A172 (cell line): ENCODE measurements at regions not wholly inside any gene's neighbourhood (a gene's known extent, or its start where the extent isn't known, plus 50 kb on each side); places are given as distances from the start of the nearest gene placed in this dataset.
"Not testable (repeated sequence)": the region's sequence is repeated elsewhere in the genome, so short reads cannot be mapped to it uniquely, and the experiment has no call there.

ENCODE experiments used
- DNase-seq: peaks from one replicate; pipeline ENCODE4 v3.0.0-alpha.2; 2015; ENCODE audit warnings: low spot score

GRCh38 chr4:105050896-105051295 is 95.8 kb upstream of the TET2 start:
- peak; percentile 3 for DNase-seq

GRCh38 chr4:105057370-105058105 is 89.1 kb upstream of the TET2 start:
- DNase-seq = no peak

DNA sequence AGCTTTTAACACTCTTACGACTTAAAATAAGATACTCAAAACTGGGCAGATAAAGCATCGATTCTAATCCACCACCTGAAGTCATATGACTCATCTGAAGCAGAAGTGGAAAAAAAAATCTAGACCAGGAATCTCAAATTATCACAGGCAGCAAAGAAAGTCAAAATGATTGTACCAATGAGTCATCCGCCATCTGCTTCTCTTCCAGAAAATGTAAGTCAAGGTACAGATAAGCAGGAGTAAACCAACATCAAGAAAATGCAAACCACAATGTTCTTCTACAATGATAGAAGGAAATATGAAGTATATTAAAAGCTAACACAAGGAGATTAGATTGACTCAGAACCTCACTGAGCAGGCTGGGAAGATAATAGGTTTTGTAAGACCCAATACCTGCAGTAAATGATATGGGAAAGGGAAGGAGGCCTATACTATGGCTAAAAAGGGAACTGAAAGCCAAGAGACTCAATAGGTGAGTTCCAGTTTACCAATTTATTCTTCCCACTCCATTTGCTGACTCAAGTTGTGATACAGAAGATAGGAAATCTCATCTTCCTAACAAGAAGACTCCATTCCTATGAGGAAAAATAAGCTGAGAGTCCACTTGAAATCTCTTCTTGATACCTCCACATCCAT is 88.4 kb upstream of the TET2 start:
- peak; percentile 73 for DNase-seq

- no peak for DNase-seq
These were observed 87.3 kb upstream of the TET2 start for GRCh38 chr4:105059337-105059736.

GRCh38 chr4:105060628-105061027 is 86.0 kb upstream of the TET2 start:
- peak; percentile 42 for DNase-seq

- DNase-seq = peak; percentile 90
These were observed 85.5 kb upstream of the TET2 start for GRCh38 chr4:105061136-105061696.

DNA sequence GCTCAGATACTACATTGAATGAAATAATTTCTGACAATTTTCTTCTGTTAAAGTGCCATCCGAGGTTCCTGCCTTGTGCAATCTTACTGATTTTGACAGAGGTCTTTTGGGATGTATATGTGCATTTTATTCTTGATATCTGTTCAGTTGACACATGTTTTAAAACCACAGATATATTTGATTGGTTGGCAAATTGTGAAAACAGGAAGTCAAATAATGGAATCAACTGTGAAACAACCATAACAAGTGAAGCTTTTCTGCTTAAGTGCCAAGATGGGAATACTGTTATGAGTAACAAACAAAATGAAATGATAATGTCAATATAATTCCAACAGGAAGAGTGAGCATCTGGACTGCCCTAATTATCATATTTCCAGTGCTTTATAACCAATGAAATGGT is 84.9 kb upstream of the TET2 start:
- DNase-seq = peak; percentile 15

GRCh38 chr4:105066401-105066800 is 80.3 kb upstream of the TET2 start:
- no peak for DNase-seq

- no peak for DNase-seq
These were observed 79.2 kb upstream of the TET2 start for GRCh38 chr4:105067431-105067830.

GRCh38 chr4:105067946-105068345 is 78.7 kb upstream of the TET2 start:
- DNase-seq = no peak

DNA sequence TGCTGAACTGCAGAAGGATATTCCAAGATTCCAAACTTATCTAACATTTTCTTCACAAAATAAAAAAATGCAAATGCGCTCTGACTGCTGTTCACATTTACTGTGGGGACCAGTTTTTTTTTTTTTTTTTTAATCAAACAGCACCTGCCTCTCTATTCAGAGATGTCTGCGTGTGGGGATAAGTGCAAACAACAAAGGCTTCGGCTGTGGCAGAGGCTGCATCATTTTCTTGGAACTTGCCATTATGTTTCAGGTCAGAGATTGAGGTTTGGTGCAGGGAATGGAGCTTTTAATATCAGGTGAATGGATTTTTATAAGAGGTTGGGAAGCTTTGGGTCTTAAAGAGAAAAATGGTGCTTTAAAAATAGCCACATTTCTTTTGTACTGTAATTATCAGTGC is 78.2 kb upstream of the TET2 start:
- DNase-seq = no peak

DNA sequence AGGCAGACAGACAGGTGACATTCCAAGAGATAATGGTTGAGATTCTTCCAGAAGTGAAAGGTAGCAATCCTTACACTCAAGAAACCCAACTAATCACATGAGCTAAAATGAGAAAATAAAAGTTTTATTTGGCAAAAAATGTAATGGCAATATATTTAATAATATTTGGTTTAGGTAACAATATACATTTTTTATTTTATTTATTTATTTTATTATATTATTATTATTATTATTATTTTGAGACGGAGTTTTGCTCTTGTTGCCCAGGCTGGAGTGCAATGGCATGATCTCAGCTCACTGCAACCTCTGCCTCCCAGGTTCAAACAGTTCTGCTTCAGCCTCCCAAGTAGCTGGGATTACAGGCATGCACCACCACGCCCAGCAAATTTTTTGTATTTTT is 74.6 kb upstream of the TET2 start:
- DNase-seq = not testable (repeated sequence)

DNA sequence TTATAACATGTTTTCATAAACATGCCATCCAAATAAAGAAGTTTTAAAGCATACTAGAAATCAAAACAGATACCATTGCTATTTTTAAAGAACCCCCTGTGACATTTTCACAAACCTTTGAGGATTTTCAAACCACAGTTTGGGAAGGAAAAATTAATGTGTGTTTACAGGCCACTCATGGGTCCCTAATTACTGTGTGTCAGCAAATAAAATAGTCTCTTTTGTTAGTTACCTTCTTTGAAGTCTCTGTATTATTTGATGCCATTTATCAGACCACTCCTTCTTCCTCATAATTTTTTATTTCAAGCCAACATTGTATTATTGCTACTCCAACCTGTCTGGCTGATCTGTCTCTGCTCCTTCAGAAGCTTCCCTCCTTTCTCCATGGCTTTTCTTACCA is 72.6 kb upstream of the TET2 start:
- no peak for DNase-seq

GRCh38 chr4:105075045-105075444 is 71.6 kb upstream of the TET2 start:
- DNase-seq = no peak

- peak; percentile 90 for DNase-seq
These were observed 58.4 kb upstream of the TET2 start for GRCh38 chr4:105088110-105088879.

- DNase-seq = peak; percentile 82
These were observed 54.3 kb upstream of the TET2 start for GRCh38 chr4:105092356-105092755.

GRCh38 chr4:105092768-105093167 is 53.9 kb upstream of the TET2 start:
- DNase-seq = no peak

DNA sequence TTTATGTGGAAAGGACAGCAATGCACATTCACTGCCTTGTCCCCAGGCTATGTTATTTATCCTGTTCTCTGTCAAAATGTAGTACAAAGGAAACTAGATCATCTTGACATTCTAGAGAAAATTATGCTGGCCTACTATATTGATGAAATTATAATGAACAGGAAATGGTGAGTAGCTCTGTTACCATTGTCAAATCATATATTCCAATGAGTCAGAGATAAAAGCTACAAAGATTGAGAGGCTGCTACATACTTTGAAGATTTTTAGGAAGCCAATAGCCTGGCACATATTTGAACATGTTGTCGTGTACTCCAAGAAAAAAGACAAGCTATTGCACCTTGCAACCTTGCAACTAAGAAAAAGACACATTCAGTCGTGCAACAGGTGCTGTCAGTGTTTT is 52.7 kb upstream of the TET2 start:
- no peak for DNase-seq
